ENCODE measurements at regions not wholly inside any gene's neighbourhood (a gene's known extent, or its start where the extent isn't known, plus 50 kb on each side); places are given as distances from the start of the nearest gene placed in this dataset.

DNA sequence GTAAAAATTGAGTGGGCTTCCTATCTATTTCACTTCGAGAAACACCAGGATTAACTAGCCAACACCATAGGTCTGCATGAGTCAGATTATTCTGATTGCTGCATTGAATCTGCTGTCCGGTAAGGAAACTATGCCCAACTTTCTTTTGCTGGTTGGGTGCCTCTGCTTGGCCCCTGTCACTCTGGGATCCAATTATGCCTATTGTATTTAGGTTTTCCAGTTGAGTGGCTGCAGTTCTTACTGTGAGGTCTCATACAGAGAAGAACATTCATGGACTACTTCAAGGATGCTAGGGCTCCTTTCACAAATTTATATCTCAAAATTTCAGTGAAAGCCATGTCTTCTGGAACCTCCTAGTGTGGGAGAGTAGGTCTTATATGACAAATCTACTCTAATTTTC is 215.1 kb upstream of the SORCS1 start:
- no peak for DNase-seq (ENCODE audit: low spot score)

DNA sequence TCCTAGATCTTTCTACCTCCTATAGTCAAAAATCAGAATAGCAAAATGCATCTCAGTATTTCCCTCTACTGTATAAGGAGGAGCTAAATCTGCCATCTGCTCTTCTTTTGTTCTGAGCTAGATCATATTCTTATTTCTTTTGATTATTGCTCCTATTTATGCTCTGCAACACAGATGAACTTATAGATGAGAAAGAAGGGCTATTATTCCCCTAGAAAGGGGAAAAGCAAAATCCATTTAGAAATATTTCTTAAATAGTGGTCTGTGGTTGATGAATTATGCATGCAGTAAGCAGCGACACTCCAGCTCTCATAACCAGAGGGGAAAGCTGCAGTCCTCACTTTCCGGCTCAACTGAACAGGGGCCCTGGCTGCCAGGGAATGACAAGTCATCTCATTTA is 207.3 kb upstream of the SORCS1 start:
- DNase-seq (ENCODE audit: low spot score), result no peak

DNA sequence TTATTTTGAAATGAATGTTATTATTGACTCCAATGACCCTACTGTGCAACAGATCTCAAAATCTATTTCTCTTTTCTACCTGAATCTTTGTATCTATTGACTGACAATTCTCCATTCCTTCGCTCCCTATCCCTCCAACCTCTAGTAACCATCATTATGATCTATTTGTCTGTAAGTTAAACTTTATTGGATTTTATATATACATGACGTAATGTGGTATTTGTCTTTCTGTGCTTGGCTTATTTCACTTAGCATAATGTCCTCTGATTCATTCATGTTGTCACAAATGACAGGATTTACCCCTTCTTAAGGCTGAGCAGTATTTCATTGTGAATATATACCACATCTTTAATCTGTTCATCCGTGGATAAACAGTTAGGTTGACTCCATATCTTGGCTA is 200.4 kb upstream of the SORCS1 start:
- no peak for DNase-seq (ENCODE audit: low spot score)

DNA sequence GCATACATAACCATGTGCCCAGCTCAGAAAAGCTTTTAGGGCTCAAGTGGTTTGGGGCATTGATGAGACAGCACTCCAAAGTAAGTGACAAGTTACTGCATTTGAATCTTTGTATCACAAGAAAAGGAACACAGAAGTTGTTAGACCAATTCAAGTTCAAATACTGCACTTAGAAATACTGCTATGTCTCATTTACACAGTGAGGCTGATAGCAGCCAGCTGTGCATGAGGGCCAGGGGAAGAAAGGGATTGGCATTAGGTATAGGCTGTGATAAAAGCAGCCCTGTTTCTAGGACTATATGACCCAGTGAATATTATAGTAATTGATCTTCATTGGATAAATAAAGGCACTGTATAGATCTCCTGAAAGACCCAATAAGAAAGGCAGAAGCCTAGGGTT is 197.8 kb upstream of the SORCS1 start:
- DNase-seq (ENCODE audit: low spot score), result no peak

DNA sequence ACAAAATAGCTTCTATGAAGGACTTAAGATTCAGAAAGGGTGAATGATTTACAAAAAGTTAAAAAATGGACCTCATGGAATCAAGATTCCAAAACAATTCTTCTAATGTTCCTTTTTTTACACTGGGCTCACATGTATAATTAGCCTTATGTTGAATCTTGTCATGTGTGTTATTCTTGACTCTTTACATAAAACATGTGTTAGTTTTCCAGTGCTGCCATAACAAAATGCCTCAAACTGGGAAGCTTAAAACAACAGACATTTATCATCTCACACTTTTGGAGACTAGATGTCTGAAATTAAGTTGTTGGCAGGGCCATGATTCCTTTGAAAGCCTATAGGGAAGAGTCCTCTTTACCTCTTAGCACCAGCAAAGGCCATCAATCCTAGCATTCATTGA is 192.5 kb upstream of the SORCS1 start:
- no peak for DNase-seq (ENCODE audit: low spot score)

DNA sequence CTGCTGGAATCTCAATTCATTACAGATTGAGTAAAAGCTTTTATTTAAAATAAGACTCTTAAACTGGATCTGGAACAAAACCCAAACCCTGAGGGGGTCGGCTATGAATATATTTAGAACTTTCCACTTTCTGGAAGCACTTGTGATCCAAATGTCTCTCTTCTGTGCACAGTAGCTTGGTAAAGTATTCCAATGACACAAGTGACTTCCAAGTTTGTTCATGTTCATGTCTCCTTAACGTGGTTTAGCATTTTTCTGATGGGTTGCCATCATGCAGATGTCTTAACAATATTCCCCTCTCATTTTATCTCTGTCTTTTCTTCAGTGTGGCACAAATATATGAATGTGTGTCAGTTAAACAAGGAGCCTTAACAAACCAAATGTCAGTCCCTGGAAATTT is 191.9 kb upstream of the SORCS1 start:
- no peak for DNase-seq (ENCODE audit: low spot score)

DNA sequence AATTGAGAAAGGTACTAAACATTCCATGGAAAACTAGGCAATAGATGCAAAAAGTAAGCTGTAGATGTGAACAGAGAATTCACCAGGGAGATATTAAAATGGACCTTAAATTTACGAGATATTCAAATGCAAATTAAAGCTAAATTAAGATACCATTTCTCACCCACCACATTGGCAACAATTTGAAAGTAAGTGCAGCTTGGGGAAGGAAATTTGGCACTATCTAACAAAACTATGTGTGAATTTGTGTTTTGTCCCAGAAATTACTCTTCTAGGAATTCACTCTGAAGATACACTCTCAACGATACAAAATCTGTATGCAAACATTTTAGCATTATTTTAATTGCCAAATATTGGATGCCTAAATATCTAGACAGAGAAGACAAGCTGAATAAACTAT is 178.2 kb upstream of the SORCS1 start:
- no peak for DNase-seq (ENCODE audit: low spot score)

DNA sequence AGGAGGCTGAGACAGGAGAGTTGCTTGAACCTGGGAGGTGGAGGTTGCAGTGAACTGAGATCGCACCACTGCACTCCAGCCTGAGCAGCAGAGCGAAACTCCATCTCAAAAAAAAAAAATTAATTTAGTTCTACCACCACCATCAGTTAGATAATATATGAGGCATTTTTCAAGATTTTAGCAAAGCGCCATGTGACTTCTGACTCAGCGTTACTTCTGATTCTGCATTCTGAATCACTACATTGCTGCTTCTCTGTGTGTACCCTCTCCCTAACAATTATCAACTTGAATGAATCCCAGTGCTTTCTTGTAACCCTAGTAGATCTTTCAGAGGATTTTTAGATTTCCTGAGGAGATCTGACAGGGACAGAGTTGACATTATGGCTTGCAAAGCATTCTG is 176.8 kb upstream of the SORCS1 start:
- no peak for DNase-seq (ENCODE audit: low spot score)

DNA sequence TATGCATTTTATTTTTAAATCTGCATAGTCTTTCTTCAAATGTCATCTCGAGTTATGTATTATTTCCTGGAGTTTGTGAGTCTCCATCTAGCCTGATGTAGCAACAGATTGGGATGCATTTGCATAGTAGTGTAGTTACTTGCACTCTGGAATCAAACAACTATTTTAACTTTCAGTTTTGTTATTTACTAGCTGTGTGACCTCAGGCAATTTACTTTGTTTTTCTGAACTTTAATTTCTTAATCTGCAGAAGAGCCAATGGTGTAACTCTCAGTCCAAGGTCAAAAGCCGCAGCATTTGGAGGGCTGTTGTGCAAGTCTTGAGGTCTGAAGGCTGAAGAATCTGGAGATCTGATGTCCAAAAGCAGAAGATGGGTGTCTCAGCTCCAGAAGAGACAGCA is 175.8 kb upstream of the SORCS1 start:
- no peak for DNase-seq (ENCODE audit: low spot score)

DNA sequence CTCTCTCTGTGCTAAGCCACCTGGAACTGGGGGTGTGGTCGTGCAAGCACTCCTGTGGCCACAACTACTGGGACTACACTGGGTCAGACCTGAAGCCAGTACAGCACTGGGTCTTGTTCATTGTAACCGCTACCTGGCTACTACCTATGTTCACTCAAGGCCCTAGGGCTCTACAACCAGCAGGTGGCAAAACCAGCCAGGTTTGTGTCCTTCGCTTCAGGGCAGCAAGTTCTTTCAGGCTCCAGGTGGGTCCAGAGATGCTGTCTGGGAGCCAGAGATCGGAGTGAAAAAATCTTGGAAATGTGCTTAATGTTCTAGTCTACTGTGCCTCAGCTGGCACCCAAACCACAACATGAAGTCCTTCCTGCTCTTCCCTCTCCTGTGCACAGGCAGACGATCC is 171.6 kb upstream of the SORCS1 start:
- DNase-seq (ENCODE audit: low spot score), result no peak

DNA sequence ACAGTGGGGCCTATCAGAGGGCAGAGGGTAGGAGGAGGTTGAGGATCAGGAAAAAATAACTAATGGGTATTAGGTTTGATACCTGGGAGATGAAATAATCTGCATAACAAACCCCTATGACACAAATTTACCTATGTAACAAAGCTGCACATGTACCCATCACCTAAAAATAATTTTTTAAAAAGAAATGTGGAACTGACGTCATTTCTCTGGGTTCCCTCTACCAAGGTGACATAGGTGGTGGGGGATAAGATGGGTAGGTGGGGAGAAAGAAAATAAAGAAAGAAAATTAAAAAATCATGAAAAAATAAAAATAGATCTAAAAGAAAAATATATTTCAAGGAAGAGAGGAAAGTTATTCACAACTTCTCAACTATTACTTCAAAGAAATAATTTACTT is 153.1 kb upstream of the SORCS1 start:
- DNase-seq (ENCODE audit: low spot score), result no peak

DNA sequence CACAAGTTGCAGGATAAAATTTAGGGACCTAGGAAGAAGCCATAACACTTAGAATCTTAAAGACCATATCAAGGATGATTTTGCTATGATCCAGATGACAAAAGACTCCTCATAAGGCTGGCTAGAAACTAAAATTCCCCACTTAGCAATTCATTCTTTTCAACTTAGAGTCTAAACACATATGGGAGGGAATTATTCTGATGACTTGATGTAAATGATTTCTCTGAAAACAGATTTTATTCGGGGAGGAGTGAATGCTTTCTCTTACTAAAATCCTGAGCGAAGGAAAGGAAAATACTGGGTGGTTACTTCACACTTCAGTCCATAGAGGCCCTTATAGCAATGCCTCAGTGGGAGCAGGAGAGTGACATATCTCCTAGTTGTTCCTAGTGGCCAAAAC is 138.7 kb upstream of the SORCS1 start:
- DNase-seq (ENCODE audit: low spot score), result no peak

DNA sequence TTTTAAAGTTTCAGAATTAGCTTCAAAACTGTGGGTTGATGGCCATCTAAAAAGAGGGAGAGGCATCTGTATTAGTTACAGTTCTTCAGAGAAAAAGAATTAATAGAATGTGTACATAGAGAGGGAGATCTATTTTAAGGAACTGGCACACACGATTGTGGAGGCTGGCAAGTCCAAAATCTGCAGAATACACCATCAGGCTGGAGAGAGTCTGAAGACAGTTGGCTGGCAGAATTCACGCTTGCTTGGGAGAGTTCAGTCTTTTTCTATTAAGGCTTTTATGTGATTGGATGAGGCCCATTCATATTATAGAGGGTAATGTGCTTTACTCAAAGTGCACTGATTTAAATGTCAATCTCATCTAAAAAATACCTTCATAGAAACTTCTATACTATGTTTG is 135.1 kb upstream of the SORCS1 start:
- DNase-seq (ENCODE audit: low spot score), result no peak

DNA sequence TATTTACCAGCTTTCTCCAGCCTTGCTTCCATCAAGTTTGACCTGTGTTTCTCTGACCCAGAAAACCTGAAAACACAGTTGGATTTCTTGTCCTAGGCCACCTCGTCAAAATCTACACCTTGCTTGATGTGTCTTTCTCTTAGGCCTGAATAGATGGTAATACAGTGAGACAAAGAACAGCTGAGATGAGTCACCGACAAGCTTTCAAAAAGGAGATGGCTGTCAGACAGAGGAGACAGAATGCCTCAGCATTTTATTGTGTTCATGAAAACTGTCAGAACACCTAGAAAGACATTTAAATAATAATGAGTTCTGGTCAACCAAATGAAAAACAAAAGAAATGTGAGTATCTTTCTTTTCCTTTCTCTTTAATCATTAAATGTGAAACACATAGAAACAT is 119.7 kb upstream of the SORCS1 start:
- no peak for DNase-seq (ENCODE audit: low spot score)

DNA sequence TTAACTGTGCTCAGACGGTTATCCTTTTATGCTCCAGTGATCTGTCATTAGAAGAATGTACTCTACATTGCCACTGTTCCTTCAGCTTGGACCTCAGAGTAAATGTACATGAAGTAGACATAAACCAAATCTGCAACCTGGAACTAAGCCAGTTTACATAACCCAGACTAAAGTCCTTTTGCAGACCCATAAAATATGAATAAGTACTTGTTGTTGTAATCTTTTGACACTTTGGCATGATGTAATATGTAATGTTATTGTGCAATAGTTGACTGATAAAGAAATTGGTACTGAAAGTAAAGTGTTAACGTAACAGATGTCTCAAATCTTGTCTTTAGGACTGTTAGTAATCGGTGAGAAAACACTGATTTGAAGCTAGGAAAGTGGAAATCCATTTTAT is 115.8 kb upstream of the SORCS1 start:
- no peak for DNase-seq (ENCODE audit: low spot score)

DNA sequence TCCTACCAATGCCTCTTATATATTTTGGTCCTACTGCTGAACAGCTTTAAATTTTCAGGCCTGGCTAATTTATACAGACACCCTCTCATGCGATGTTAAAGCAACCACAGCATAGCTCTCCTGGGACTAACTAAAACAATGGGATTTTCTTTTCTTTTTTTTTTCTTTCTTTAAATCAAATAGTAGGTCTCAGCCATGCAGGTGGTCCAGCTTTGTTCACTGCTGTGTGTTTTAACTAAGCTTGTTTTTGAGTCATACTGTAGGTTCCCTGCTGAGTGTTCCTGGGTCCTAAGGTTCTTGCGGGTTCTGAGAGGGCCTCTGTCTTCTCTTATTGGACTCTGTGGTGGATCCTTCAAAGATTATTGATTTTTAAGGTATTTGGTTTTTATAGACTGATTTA is 113.1 kb upstream of the SORCS1 start:
- no peak for DNase-seq (ENCODE audit: low spot score)

DNA sequence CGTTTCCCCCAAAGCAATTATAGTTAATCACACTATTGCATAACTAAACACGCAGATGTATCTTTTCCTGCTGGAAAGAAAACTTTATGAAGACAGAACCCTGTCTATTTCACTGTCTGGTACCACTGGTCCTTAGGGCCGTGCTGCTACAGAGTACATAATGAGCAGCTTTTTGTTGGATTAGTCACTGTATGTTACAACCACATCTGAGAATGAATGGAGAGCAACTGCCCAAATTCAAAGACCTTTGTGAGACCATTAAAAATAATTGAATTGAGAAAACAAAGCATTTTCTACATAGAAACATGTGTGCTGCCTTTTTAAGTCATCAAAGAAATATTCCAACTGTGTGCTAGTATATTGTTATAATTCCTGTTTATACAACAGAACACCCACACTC is 111.3 kb upstream of the SORCS1 start:
- DNase-seq (ENCODE audit: low spot score), result no peak

DNA sequence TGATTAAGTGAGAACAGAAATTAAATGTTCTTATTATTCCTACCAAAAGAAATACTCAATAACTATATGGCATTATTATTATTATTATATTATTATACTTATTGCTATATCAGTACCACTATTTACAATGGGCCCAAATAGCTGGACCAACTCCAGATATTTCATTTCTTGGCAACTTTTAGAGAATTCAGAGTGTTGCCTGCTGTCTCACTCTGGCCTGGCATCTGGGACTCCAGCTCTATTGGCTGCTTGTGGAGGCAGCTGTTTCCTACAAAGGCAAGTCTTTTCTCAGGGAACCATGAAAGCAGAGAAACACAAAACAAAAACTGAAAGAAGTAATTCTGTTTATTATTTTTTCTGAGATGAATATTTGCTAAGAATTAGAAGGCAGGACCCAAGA is 105.1 kb upstream of the SORCS1 start:
- DNase-seq (ENCODE audit: low spot score), result no peak

DNA sequence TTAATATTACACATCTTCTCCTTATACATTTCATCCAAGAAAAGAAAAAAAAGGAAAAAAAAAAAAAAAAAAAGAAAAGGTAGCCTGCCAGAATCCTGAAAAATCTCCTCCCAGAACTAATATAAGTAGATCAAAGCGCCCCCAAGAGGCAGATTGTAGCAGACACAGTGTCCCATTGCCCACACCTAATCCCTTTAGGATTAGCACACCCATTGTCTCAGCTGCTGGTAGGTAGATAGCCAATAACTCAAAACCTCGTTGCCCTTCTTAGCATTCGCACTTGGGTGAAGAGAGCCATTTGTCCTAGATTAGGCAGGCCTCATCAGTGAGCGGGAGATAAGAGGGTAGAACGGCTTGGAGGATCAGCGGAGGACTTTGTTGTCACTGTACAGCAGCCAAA is 100.2 kb upstream of the SORCS1 start:
- DNase-seq (ENCODE audit: low spot score), result no peak

DNA sequence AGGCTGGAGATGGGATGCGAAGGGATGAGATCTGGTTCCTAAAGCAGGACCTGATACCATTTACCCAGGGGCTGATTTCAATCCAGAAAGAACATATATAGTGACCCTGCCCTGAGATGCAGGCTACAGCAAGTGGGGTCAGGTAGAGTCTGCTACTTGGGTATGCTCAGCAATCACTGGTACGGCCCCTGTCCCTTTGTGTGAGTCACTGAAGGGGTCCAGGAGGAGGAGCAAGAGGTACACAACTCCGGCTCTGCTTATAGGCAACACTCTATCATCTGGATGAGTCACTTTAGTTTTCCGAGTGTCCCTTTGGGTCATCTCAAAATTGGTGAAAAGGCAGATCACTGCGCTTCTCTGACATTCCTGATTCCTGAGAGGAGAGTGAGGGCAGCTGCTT is 79.6 kb upstream of the SORCS1 start:
- no peak for DNase-seq (ENCODE audit: low spot score)

DNA sequence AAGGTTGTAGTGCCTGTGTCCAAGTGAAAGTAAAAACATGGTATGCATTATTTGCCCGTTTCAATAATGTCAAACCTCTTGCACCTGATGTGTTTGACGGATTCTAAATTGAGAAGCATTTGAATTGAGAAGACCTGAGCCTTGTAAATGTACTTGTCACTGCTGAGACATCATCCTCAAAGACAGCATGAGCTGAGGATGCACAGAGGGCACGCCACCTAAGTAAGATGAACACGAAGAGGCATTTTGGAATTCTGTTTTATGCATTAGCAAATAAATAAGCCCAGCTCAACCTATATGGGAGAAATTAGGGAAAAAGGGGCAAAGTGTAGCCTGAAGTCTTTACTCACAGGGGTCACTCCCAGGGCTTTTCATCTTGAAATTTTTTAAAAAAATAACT is 73.8 kb upstream of the SORCS1 start:
- DNase-seq (ENCODE audit: low spot score), result no peak

DNA sequence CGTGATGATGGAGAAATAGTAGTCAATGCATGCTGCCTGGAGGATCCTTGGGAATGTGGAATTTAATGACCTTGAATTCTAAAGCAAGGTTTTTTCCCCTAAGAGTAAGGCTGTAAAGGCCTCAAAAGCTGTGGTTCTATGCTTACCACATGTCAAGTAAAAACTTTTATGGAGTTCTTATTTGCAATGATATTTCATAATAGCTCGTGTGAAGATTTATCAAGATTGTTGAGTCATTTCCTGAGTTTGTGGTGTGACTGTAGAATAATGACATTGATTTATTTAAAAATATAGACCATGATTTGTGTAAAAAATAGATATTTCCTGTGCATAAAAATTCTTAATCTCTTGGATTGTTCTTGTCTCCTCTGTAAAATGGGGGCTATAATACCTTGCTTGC is 67.5 kb upstream of the SORCS1 start:
- no peak for DNase-seq (ENCODE audit: low spot score)

DNA sequence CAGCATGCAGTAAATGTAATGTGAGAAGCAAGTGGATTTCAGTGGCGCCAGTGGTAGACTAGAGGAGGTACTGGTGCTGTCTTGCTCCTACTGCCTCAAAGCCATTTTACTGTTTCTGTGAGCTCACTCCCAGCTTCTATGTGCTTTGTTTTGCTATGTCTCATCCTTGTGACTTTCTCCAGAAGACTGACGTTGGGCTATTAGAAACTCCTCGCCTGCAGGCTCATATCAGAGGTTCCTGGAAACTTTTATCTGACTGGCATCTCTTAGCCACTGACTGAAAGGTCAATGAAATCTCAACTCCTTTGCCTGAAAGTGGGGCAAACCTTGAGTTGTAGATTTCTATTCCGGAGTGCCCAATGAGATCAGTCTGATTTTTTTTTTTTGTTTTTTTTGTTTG is 66.4 kb upstream of the SORCS1 start:
- no peak for DNase-seq (ENCODE audit: low spot score)

DNA sequence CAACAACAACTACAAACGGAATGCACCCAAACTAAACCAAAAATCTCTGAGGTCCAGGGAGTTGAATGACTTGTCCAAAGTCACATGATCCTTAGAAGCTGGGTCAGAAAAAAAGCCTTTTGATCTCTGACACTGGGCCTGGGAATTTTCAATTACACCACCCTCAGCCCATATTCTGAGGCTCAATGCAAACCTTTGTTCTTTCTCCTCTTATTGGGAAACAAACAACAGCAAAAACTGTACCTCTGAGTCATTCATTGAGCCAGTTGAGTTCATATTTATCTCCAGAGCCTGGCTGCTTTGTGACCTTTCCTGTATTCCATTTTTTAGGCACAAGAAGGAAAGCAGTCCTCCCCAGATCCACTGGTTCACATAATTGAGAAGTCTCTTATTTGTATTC is 51.2 kb upstream of the SORCS1 start:
- no peak for DNase-seq (ENCODE audit: low spot score)

Measured in ecto neural progenitor cell (in vitro differentiated cells).